Fibroblast of lung (primary cell): ENCODE measurements at regions not wholly inside any gene's neighbourhood (a gene's known extent, or its start where the extent isn't known, plus 50 kb on each side); places are given as distances from the start of the nearest gene placed in this dataset.

Experiments used
- EZH2 ChIP-seq: IDR thresholded peaks from 2 replicates; pipeline ENCODE4 v1.5.1; 2012; ENCODE audit warnings: low read length, control low read depth, mild to moderate bottlenecking; ENCODE audit errors: missing control alignments
- TF ChIP-seq, protein P1 (sequence below), 2 donors: IDR thresholded peaks in 1 of 2; conservative IDR thresholded peaks in 1 of 2; 1 replicate in 1 of 2; 2 replicates in 1 of 2; pipeline ENCODE4 v1.5.1; 2011 to 2012; ENCODE audit warnings: low read length in 2 of 2, control low read depth in 1 of 2, inconsistent platforms in 1 of 2, low read depth in 1 of 2, mild to moderate bottlenecking in 1 of 2

DNA sequence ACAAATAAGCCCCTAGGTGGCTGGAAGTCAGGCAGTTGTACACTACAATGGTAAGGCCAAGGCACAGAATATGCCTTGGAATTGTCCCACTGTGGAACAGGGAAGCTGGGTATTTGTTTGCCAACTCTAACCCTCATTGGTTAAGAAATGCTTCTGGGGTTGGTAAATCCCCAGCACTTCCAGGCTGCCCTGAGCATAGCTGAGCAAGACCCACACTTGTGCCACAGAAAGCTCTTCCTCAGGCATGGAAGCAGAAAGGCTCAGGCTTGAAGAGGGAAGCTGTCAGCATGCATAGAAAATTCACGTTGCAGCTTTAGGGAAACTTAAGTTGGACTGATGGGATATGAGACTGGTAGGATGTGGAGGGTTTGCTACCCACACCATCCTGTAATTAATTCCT, 86.9 kb upstream of the PLCL2 start:
- TF ChIP-seq, protein P1, sequence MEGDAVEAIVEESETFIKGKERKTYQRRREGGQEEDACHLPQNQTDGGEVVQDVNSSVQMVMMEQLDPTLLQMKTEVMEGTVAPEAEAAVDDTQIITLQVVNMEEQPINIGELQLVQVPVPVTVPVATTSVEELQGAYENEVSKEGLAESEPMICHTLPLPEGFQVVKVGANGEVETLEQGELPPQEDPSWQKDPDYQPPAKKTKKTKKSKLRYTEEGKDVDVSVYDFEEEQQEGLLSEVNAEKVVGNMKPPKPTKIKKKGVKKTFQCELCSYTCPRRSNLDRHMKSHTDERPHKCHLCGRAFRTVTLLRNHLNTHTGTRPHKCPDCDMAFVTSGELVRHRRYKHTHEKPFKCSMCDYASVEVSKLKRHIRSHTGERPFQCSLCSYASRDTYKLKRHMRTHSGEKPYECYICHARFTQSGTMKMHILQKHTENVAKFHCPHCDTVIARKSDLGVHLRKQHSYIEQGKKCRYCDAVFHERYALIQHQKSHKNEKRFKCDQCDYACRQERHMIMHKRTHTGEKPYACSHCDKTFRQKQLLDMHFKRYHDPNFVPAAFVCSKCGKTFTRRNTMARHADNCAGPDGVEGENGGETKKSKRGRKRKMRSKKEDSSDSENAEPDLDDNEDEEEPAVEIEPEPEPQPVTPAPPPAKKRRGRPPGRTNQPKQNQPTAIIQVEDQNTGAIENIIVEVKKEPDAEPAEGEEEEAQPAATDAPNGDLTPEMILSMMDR (conservative IDR thresholded peaks at IDR 0.05 in 1 of 2, IDR thresholded peaks at IDR 0.05 in 1 of 2; ENCODE audit: low read depth in 1 of 2, low read length in 2 of 2) = no peak
- TF ChIP-seq EZH2 = no peak
